ENCODE measurements at regions not wholly inside any gene's neighbourhood (a gene's known extent, or its start where the extent isn't known, plus 50 kb on each side); places are given as distances from the start of the nearest gene placed in this dataset.
"Not testable (repeated sequence)": the region's sequence is repeated elsewhere in the genome, so short reads cannot be mapped to it uniquely, and the experiment has no call there.

DNA sequence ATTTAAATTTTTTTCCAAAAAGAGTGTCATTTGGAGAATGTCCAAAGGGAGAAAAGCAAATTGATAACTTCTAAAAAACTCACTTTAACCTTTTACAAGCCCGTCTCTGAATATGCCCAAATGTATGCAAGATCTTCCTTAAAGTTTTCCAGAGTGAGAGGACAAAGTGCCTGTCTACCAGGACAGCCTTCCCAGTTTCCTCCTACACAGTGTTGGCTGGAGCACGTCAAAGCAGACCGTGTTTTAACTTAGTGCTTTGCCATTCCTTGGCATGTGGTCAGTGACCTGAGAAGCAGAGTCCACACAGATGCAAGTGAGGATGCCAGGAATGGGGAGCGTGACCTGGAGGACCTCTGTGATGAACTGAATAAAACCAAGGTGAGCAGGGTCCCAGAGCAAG, 245.7 kb downstream of the FAM43A start:
- DNase-seq, result no peak

GRCh38 chr3:194931865-194932264, 246.2 kb downstream of the FAM43A start:
- DNase-seq, result no peak

DNA sequence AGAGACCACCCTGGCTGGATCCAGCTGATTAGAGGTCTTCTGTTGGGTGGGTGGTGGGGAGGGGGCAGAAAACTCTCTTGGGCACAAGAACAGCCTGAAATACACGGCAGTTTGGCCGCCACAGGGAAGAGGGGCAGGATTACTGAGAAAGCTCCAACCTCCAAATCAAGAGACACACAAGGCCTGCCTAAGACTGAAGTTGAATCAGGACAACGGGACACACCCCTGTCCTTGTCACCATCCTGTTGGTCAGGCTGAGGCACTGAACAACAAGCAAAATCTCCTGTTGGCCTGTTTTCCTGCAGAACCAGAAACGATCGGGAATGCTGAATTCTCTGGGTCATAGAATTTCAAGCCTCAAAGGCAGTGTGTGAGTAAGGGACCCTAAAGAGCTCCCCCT, 247.8 kb downstream of the FAM43A start:
- DNase-seq, result no peak

- DNase-seq, result no peak
These were observed 249.4 kb downstream of the FAM43A start for GRCh38 chr3:194935061-194935460.

- no peak for DNase-seq
These were observed 250.2 kb downstream of the FAM43A start for GRCh38 chr3:194935632-194936470.

DNA sequence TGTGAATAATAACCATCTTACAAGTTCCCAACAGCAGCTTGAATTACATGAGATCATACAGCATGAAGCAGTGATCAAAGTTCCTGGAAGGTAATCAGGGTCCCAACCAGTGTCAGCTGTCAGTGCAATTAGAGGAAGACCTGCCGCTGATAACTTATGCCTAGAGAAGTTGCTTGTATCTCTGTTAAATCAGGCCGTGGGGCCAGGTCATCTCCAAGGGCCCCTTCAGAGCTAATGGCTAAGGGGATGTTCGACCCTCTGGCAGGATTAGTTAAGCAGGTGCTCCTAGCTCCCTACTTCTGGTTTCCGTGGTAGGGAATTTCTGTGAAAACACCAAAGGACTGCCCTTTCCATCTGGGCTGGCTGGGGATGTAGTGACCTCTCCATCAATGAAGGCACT, 251.0 kb downstream of the FAM43A start:
- DNase-seq, result no peak

DNA sequence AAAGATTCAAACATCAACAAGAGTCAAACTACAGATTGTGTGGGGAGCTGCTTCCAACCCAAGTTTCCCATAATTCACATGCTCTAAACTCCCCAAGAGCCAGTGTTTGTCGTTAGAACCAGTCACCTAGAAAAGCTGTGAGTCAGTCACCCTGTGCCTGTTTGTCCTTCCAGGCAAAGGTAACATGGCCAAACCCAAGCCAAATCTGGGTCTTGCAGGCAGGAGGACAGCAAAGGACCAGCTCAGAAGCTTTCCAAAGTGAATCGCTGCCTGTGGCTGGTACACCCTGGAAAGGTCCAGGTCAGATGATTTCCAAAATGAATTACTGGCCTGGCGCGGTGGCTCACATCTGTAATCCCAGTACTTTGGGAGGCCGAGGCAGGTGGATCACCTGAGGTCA, 251.5 kb downstream of the FAM43A start:
- DNase-seq, result no peak

GRCh38 chr3:194937882-194938321, 252.2 kb downstream of the FAM43A start:
- no peak for DNase-seq

GRCh38 chr3:194938845-194939531, 253.3 kb downstream of the FAM43A start:
- DNase-seq, result no peak

DNA sequence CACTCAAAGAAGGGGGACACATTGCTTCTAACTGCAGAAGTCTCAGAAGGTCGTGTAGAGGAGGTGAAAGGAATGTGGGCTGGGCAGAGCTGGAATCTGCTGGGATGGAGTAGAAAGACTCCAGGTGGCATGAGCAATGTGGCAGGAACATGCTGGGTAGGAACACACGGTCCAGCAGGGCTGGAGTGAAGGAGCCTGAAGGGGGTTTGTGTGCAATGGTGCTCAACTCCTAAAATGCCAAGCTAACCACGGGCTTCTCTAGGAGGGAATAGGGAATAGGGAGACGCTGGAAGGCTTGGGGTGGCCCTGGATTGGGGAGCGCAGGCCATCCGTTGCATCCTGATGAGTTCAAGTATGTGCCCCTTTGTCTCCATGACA, 253.8 kb downstream of the FAM43A start:
- no peak for DNase-seq

DNA sequence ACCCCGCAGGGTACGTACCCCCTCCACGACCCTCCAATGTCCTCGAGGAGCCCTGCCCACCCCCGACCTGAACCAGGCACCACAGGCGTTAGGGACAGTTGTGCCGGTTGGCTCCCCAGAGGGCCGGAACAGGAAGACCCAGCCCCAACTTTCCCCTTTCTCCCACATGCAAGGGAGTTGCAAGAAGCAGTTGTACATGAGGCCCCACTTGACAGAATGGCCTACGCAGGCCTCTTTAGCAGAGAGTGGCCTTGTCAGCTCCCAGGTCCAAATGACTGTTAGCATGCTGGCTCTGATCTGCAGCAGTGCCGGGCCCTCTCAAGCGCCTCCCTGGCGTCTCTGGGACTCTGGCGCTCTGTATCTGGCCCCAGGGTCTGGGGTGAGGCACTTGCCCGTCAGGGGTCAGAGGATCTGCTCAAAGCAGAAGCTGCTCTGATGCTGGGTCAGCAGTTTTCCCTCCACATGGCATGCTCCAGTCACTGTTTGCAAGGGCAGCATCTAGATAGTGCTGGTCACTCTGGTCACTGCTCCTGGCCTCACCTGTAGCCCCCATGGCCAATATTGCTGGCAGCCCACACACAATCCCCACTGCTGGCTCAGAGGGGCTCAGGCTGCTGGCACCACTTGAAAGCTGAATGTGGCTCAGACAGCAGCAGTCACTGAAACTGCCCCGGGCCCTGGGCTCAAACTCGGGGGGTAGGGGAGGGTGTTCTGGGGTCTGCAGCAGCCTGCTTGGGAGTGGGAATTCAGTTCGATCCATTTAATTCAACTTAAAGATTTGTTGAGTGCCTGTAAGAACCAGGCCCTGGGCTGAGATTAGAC, 254.5 kb downstream of the FAM43A start:
- DNase-seq, result no peak

- DNase-seq, result no peak
These were observed 255.8 kb downstream of the FAM43A start for GRCh38 chr3:194941360-194941955.

- no peak for DNase-seq
These were observed 256.4 kb downstream of the FAM43A start for GRCh38 chr3:194941956-194942511.

DNA sequence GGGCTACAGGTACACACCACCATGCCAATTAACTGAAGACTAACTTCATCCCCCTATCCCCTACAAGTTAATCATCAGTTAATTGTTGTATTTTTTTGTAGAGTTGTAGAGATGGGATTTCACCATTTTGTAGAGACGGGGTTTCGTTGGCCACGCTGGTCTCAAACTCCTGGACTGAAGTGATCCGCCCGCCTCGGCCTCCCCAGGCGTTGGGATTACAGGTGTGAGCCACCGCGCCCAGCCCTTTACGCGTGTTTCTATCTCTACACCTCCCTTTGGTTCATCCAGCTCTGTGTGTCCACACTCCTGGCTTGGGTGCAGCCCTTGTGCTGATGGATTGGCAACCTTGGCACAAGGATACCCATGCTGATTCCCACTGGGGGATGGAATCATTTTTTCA, 258.8 kb downstream of the FAM43A start:
- DNase-seq, result no peak

- no peak for DNase-seq
These were observed 259.8 kb downstream of the FAM43A start for GRCh38 chr3:194945508-194945907.

GRCh38 chr3:194946091-194946490, 260.4 kb downstream of the FAM43A start:
- no peak for DNase-seq

DNA sequence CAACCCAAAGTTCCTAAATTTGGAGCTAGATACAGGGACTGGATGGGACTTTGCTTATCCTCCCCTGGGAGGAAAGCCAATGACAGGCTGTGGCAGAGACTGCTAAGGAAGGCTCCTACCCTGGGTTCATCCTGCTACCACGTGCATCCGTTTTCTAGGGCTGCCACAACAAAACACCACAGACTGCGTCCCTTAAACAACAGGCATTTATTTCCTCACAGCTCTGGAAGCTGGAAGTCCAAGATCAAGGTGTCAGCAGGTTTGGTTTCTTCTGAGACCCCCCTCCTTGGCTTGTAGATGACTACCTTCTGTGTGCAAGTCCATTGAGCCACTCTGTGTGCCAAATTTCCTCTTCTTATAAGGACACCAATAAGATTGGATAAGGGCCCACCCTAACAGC, 263.9 kb downstream of the FAM43A start:
- DNase-seq, result no peak

DNA sequence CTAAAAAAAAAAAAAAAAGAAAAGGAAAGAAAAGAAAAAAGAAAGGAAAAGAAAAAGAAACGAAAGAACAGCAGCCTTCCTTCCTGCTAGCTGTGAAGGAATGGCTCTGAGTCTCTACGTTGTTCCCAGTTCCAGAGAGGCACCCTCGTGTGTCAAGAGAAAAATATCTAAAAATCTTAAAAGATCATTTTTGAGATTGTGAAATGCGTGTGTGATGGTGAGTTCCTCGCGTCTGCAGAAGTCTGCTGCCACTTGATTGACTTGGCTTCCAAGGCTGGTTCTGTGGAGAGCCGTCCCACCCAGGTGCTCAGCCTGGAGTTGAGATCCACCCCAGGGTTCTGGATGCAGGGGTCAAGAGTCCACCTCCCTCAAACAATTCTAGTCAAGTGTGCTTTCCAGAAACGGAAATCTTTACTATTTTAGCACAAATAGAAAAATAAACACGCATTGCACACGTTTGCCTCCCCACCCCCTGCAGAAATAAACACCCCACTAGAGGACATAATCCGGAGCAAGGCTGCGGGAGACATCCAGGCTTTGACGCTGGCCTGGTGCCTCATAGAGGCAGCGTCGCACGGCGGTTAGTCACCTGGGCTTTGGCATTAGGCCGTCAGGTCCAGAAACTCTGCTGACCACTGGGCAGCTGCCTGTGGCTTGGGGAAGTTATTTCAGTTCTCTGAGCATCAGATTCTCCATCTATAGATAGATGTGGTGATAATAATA, 265.4 kb downstream of the FAM43A start:
- DNase-seq, result no peak

DNA sequence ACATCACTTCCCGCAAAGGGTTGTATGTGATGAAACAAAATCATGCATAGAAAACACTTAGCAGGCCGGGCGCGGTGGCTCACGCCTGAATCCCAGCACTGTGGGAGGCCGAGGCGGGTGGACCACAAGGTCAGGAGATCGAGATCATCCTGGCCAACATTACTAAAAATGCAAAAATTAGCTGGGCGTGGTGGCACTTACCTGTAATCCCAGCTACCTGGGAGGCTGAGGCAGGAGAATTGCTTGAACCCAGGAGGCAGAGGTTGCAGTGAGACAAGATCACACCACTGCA, 265.9 kb downstream of the FAM43A start:
- DNase-seq, result not testable (repeated sequence)

DNA sequence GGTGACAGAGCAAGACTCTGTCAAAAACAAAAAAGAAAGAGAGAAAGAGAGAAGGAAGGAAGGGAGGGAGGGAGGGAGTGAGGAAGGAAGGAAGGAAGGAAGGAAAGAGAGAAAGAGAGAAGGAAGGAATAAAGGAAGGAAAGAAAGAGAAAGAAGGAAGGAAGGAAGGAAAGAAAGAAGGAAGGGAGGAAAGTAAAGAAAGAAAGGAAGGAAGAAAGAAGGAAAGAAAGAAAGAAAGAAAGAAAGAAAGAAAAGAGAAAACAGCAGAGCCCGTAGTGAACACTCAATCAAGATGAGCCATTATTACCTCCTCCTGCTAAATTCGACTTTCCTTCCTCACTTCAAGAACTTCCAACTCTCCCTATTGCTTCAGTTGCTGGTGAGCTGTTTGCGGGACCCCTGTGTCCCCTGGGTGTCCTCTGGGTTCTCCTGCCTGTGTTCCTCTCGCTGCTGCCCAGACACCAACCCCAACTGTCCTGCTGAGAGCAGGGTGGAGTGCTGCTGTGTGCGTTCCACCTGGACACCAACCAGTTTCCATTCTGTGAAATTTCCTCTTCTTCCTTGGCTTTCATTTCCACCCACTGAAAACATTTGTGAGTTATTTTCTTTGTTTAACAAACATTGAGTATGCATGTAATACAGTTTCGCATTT, 266.4 kb downstream of the FAM43A start:
- DNase-seq, result no peak

GRCh38 chr3:194952841-194953241, 267.2 kb downstream of the FAM43A start:
- DNase-seq, result no peak

DNA sequence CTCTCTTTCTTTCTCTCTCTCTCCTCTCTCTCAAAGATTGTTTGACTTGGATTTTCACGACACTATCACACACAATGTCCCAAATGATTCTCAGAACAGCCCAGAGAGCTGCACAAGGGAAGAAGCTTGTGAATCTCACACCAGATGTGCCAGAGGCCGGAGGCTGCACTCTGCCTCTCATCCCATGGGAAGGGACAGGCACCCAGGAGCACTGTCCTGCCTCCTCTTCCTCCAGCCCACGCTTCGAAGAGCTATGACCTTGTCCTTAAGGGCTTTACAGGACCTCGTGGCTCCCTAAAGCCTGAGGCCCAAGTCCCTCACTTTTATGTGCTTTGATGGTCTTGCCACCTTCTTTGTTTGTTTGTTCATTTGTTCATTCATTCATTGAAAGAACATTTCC, 267.6 kb downstream of the FAM43A start:
- DNase-seq, result no peak

All from stimulated activated CD4-positive, alpha-beta T cell treated with anti-CD3 and anti-CD28 coated beads, Interleukin-4, amount 100 ng/mL, for 1 hour (primary cell).